Astrocyte of the spinal cord (primary cell): ENCODE measurements at regions not wholly inside any gene's neighbourhood (a gene's known extent, or its start where the extent isn't known, plus 50 kb on each side); places are given as distances from the start of the nearest gene placed in this dataset.

Source experiments
- DNase-seq: peaks from one replicate; pipeline ENCODE4 v3.0.0; 2011; ENCODE audit warnings: low read depth, low spot score
- H3K4me3 ChIP-seq: 2 replicates; pipeline ENCODE4 v1.5.1; 2011; ENCODE audit warnings: low read depth, mild to moderate bottlenecking, low read length, moderate library complexity
- in situ Hi-C: cut with HindIII; loops from 2 replicates; pipeline ENCODE4 v1.10.0; 2017; ENCODE audit warnings: low sequenced_read_pairs
- TF ChIP-seq, protein P1 (sequence below): IDR thresholded peaks from 2 replicates; pipeline ENCODE4 v1.5.1; 2012; ENCODE audit warnings: low read depth, mild to moderate bottlenecking, low read length, inconsistent platforms

DNA sequence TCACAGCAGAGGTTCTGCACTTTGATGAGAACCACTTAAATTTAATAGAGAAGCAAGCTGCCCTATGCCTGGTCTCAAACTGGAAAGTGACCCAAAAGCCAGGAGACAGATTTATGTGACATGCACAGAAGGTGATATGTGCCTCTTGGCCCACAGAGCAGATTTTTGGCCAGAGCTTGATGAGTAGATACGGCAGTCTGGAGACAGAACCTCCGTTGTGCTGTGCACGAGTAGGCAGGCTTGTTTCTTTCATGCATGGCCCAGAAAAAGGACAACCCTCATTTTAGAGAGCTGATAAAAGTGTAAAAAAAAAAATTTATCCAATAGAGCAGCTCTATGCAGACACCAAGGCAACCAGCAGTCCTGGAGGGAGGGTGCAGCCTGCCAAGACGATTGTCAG lies 423.1 kb downstream of the CNTN6 start:
- no peak overlapping the region for H3K4me3 ChIP-seq
- in situ Hi-C loops: no loop called here
- no peak for DNase-seq
- TF ChIP-seq, protein P1, sequence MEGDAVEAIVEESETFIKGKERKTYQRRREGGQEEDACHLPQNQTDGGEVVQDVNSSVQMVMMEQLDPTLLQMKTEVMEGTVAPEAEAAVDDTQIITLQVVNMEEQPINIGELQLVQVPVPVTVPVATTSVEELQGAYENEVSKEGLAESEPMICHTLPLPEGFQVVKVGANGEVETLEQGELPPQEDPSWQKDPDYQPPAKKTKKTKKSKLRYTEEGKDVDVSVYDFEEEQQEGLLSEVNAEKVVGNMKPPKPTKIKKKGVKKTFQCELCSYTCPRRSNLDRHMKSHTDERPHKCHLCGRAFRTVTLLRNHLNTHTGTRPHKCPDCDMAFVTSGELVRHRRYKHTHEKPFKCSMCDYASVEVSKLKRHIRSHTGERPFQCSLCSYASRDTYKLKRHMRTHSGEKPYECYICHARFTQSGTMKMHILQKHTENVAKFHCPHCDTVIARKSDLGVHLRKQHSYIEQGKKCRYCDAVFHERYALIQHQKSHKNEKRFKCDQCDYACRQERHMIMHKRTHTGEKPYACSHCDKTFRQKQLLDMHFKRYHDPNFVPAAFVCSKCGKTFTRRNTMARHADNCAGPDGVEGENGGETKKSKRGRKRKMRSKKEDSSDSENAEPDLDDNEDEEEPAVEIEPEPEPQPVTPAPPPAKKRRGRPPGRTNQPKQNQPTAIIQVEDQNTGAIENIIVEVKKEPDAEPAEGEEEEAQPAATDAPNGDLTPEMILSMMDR: no peak

- no peak for DNase-seq
- TF ChIP-seq, protein P1: no peak
- H3K4me3 ChIP-seq: no peak overlapping the region
- in situ Hi-C loops: no loop called here
Measured at GRCh38 chr3:1527786-1528185, 435.0 kb downstream of the CNTN6 start.

DNA sequence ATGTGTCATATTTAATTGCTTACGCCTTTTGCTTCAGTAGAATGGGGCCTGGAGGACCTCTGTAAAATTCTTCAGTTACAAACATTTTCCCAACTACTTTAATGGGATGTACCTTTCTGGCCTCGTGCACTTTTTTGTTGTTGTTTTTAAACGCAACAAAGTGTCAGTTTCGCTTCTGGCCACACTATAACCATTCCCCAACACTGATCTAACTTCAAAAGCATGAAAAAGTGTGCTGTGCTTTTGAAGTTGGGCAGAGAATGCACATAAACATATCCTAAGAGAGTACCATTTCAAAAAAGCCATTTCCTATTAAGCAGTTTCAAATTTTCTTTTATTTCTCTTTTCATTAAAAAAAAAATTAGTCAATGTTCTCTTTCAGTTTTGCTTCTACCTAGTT lies 435.8 kb downstream of the CNTN6 start:
- H3K4me3 ChIP-seq: no peak overlapping the region
- DNase-seq: no peak
- in situ Hi-C loops: no loop called here
- TF ChIP-seq, protein P1: no peak

DNA sequence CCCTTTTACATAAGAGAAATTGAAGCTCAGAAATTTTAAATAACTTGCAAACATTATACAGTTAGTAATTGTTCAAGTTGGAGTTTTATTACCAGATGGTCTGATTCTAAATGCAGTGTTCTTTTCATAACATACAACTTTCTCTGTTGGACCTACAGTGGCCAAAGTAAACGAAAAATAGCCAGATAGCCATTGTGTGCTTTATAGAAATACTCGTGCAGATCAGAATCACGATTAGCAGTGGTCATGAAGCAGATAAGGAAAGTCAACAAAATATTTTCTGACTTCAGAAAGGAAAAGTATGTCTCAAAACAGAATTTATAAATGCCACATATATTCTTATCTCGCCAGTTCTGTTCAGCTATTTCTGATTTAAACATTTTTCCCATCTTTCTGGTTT lies 436.9 kb downstream of the CNTN6 start:
- in situ Hi-C loops: no loop called here
- no peak for DNase-seq
- TF ChIP-seq, protein P1: no peak
- no peak overlapping the region for H3K4me3 ChIP-seq

DNA sequence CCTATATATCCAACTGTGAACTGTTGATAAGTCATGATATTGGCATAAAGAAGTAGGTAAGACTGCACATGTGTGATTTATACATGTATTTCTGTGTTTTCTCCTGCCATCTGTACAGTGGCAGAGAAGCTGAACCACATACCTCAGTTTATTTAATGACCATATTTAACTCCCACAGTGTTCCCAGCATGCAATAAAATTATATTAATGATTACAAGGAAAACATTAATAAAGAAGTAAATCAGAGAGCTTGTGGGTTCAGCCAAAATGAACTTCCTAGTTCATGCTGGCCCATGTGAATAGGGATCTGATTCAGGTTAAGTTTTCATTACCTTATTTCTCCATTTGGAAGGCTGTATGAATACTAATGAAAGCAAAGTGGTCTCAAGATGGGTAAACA lies 439.2 kb downstream of the CNTN6 start:
- DNase-seq: no peak
- TF ChIP-seq, protein P1: no peak
- no peak overlapping the region for H3K4me3 ChIP-seq
- in situ Hi-C loops: no loop called here

DNA sequence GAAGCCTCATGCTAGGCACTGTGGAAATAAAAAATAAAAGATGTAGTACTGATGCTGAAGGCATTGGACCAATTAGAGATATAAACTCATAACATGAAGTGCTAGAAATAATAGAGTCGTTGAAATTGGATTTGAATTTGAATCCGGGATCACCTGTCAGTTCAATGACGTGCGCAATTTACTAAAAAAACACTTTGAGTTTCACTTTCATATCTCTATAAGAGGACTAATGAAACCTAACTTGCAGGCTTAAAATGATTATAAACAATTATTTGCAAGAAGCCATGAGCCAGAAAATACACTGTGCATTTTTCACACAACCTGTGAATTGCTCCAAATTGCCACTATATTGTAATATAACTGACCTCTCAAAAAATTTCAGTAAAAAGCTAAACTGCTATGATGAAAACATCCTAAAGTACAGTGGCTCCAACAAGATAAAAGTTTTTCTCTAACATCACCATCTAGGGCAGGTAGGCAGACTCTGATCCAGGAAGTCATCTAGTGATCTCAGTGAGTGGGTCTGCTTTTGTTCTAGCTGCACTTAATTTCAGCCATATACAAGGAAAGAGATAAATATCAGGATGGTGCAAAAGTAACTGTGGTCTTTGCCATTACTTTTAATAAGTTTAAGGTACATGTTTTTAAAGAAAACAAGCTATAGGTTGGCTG lies 440.2 kb downstream of the CNTN6 start:
- in situ Hi-C loops: no loop called here
- TF ChIP-seq, protein P1: no peak
- no peak overlapping the region for H3K4me3 ChIP-seq

More for the DNA sequence above, 440.2 kb downstream of the CNTN6 start:
- no peak for DNase-seq
